ENCODE measurements at regions not wholly inside any gene's neighbourhood (a gene's known extent, or its start where the extent isn't known, plus 50 kb on each side); places are given as distances from the start of the nearest gene placed in this dataset.

GRCh38 chrX:104318330-104319009 lies 63.7 kb upstream of the ESX1 start (continued):
- TF ChIP-seq ZNF83 (CRISPR knock-in tag; IDR thresholded peaks at IDR 0.05; ENCODE audit: borderline replicate concordance): no peak

DNA sequence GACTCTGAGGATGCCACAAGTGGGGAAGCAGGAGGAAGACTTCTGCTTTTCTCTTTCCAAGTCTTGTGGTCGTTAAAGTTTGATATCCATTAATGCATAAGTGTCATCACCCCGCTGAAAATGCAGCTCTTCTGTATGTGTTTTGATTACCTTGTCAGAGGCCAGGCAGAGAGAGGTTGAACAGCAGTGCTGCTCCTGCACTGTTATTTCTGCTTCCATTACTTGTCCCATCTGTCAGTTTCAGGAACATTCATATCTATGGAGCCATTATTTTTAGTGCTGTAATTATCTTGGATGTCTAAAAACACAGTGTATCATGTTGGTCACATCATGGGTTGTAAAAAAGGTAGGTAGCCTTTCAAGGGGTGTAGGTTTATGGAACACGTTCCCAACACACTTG lies 62.0 kb upstream of the ESX1 start:
- intact Hi-C loops (cut with micrococcal nuclease; ENCODE audit: unreplicated experiment): no loop called here
- Histone ChIP-seq H3K27me3 (ENCODE audit: control insufficient read depth in 1 of 2, insufficient read depth in 2 of 2, low read length in 2 of 2) (no peaks in the 10 kb centered on the region), H3K79me2 (ENCODE audit: insufficient read depth, low read length) (no peaks in the 10 kb centered on the region), H3K27ac (ENCODE audit: extremely low read length, insufficient read depth, low read length) (no peak overlapping the region), H3K9me3 (ENCODE audit: low read length) (no peaks in the 10 kb centered on the region), H3K4me1 (ENCODE audit: insufficient read depth, low read length) (peaks cover 9% of the 10 kb centered on the region; the same call in 1 of the 2 replicates), H3K4me2 (ENCODE audit: low read depth, low read length) (no peak overlapping the region), H3K9ac (ENCODE audit: insufficient read depth, low read depth, low read length) (no peak overlapping the region), H4K20me1 (ENCODE audit: insufficient read depth, low read length) (no peaks in the 10 kb centered on the region), H2AFZ (ENCODE audit: low read length) (no peak overlapping the region), H3K4me3 (replicated peaks in 1 of 3; ENCODE audit: insufficient read depth in 1 of 3, low read depth in 2 of 3, low read length in 3 of 3) (no peak overlapping the region), H3K36me3 (replicated peaks in 1 of 2; ENCODE audit: control insufficient read depth in 1 of 2, insufficient read depth in 2 of 2, low read length in 2 of 2) (no peaks in the 10 kb centered on the region)
- no TSS peak for BruUV-seq (replicated peaks)
- DNase-seq (ENCODE audit: low spot score) (no peak), ATAC-seq (no peak), FAIRE-seq (no peak)
- in situ Hi-C loops (cut with HindIII; ENCODE audit: extremely low pct_ligation_motif_present, low pct_unique_long_range_greater_than_20kb): no loop called here
- WGBS (ENCODE audit: low lambda C conversion rate): 50% methylated on average over 1 of the region's 3 CpGs
- ChIA-PET CTCF (ENCODE audit: low intra/inter-chr PET ratio, low total read pairs) (no interaction called here), POLR2A (no interaction called here)
- TF ChIP-seq IKZF4 (CRISPR knock-in tag; IDR thresholded peaks at IDR 0.05; ENCODE audit: borderline replicate concordance, low read depth, not compliant biosample characterization): no peak

DNA sequence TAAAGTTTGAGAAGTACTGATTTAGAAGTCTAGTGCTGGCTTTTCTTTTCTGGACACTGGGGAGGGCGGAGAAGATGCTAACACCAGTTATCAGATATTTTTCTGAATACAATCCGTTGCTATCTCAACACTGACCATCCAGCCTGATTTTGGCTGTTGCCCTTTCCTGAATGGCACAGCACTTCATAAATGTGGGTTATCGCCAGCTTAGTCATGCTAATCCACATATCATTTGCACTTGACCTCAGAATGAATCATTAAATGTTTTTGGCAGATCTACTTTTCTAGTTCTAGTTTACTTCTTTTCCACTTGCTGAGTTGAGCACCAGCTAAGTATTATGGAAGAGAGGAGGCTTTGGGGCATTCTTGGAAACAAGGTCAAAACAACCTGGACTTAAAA lies 60.8 kb upstream of the ESX1 start:
- FAIRE-seq: no peak
- intact Hi-C loops (cut with micrococcal nuclease; ENCODE audit: unreplicated experiment): no loop called here

More for the DNA sequence above, 60.8 kb upstream of the ESX1 start:
- TF ChIP-seq IRF2 (CRISPR knock-in tag; IDR thresholded peaks at IDR 0.05): no peak
- no peak for TF ChIP-seq SIX1 (CRISPR knock-in tag; IDR thresholded peaks at IDR 0.05; ENCODE audit: borderline replicate concordance)
- TF ChIP-seq, protein P1, sequence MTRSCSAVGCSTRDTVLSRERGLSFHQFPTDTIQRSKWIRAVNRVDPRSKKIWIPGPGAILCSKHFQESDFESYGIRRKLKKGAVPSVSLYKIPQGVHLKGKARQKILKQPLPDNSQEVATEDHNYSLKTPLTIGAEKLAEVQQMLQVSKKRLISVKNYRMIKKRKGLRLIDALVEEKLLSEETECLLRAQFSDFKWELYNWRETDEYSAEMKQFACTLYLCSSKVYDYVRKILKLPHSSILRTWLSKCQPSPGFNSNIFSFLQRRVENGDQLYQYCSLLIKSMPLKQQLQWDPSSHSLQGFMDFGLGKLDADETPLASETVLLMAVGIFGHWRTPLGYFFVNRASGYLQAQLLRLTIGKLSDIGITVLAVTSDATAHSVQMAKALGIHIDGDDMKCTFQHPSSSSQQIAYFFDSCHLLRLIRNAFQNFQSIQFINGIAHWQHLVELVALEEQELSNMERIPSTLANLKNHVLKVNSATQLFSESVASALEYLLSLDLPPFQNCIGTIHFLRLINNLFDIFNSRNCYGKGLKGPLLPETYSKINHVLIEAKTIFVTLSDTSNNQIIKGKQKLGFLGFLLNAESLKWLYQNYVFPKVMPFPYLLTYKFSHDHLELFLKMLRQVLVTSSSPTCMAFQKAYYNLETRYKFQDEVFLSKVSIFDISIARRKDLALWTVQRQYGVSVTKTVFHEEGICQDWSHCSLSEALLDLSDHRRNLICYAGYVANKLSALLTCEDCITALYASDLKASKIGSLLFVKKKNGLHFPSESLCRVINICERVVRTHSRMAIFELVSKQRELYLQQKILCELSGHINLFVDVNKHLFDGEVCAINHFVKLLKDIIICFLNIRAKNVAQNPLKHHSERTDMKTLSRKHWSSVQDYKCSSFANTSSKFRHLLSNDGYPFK (CRISPR knock-in tag; IDR thresholded peaks at IDR 0.05; ENCODE audit: borderline replicate concordance): no peak
- no peak for TF ChIP-seq ZNF337 (CRISPR knock-in tag; IDR thresholded peaks at IDR 0.05; ENCODE audit: borderline replicate concordance, low read depth)
- no peak for TF ChIP-seq DPF2 (CRISPR knock-in tag; IDR thresholded peaks at IDR 0.05; ENCODE audit: borderline replicate concordance, low read depth)
- no peak for TF ChIP-seq DRAP1 (CRISPR knock-in tag; IDR thresholded peaks at IDR 0.05)
- POLR2A ChIA-PET: no interaction called here
- H3K9me3 ChIP-seq (ENCODE audit: low read length): no peaks in the 10 kb centered on the region
- no peak overlapping the region for H3K27ac ChIP-seq (ENCODE audit: extremely low read length, insufficient read depth, low read length)
- in situ Hi-C loops (cut with HindIII; ENCODE audit: extremely low pct_ligation_motif_present, low pct_unique_long_range_greater_than_20kb): no loop called here
- no peaks in the 10 kb centered on the region for H3K27me3 ChIP-seq (ENCODE audit: control insufficient read depth in 1 of 2, insufficient read depth in 2 of 2, low read length in 2 of 2)
- H3K79me2 ChIP-seq (ENCODE audit: insufficient read depth, low read length): no peaks in the 10 kb centered on the region
- DNase-seq (ENCODE audit: low spot score) (no peak), ATAC-seq (no peak)
- BruUV-seq (replicated peaks): no TSS peak
- H3K4me3 ChIP-seq (replicated peaks in 1 of 3; ENCODE audit: insufficient read depth in 1 of 3, low read depth in 2 of 3, low read length in 3 of 3): no peak overlapping the region
- H4K20me1 ChIP-seq (ENCODE audit: insufficient read depth, low read length): no peaks in the 10 kb centered on the region
- no peak overlapping the region for H3K4me2 ChIP-seq (ENCODE audit: low read depth, low read length)
- WGBS (ENCODE audit: low lambda C conversion rate): 67% methylated on average over 1 of the region's 3 CpGs
- H3K9ac ChIP-seq (ENCODE audit: insufficient read depth, low read depth, low read length): no peak overlapping the region
- H3K36me3 ChIP-seq (replicated peaks in 1 of 2; ENCODE audit: control insufficient read depth in 1 of 2, insufficient read depth in 2 of 2, low read length in 2 of 2): no peaks in the 10 kb centered on the region
- H3K4me1 ChIP-seq (ENCODE audit: insufficient read depth, low read length): peaks cover 9% of the 10 kb centered on the region; the same call in 1 of the 2 replicates
- no peak overlapping the region for H2AFZ ChIP-seq (ENCODE audit: low read length)
- CTCF ChIA-PET (ENCODE audit: low intra/inter-chr PET ratio, low total read pairs): no interaction called here
